Loucy (cell line): ENCODE measurements at regions not wholly inside any gene's neighbourhood (a gene's known extent, or its start where the extent isn't known, plus 50 kb on each side); places are given as distances from the start of the nearest gene placed in this dataset.

ENCODE experiments used
- H2AFZ ChIP-seq: fragments of 200-600 bp; sonication (generic); 2 replicates; pipeline ENCODE4 v1.6.0; 2016; ENCODE audit warnings: antibody characterized with exemption, mild to moderate bottlenecking, low read length, moderate library complexity
- H3F3A ChIP-seq: fragments of 200-600 bp; 2 replicates; pipeline ENCODE4 v1.6.0; 2016; ENCODE audit warnings: antibody characterized with exemption, low read depth, mild to moderate bottlenecking
- H3K27me3 ChIP-seq: fragments of 200-600 bp; sonication (generic); 2 replicates; pipeline ENCODE4 v1.6.1; 2014; ENCODE audit warnings: low read length, mild to moderate bottlenecking; ENCODE audit not compliant: insufficient read depth, poor library complexity, severe bottlenecking
- H3K36me3 ChIP-seq: fragments of 200-600 bp; sonication (generic); 2 replicates; pipeline ENCODE4 v1.6.1; 2016; ENCODE audit warnings: low read length; ENCODE audit not compliant: insufficient read depth
- H3K4me1 ChIP-seq: fragments of 200-600 bp; sonication (generic); 2 replicates; pipeline ENCODE4 v1.5.1; 2014; ENCODE audit warnings: low read length, mild to moderate bottlenecking; ENCODE audit not compliant: insufficient read depth, poor library complexity, severe bottlenecking
- H3K4me2 ChIP-seq: fragments of 200-600 bp; sonication (generic); 2 replicates; pipeline ENCODE4 v1.6.0; 2014; ENCODE audit warnings: antibody characterized with exemption, low read length, low read depth, mild to moderate bottlenecking; ENCODE audit not compliant: poor library complexity, severe bottlenecking
- H3K4me3 ChIP-seq: fragments of 200-600 bp; sonication (generic); 2 replicates; pipeline ENCODE4 v1.5.1; 2014; ENCODE audit warnings: low read length, mild to moderate bottlenecking, mixed read lengths; ENCODE audit not compliant: poor library complexity, severe bottlenecking
- H3K79me2 ChIP-seq: fragments of 200-600 bp; sonication (generic); 2 replicates; pipeline ENCODE4 v1.6.1; 2014; ENCODE audit warnings: low read length; ENCODE audit not compliant: insufficient read depth
- H3K9ac ChIP-seq: fragments of 200-600 bp; sonication (generic); 2 replicates; pipeline ENCODE4 v1.6.0; 2014; ENCODE audit warnings: mild to moderate bottlenecking, low read depth, low read length, moderate library complexity; ENCODE audit not compliant: poor library complexity, severe bottlenecking
- H3K9me2 ChIP-seq: fragments of 200-600 bp; sonication (generic); replicated peaks from 2 replicates; pipeline ENCODE4 v1.6.1; 2016; ENCODE audit warnings: low read depth, low read length, mixed read lengths
- H3K9me3 ChIP-seq: fragments of 200-600 bp; sonication (generic); 2 replicates; pipeline ENCODE4 v1.6.1; 2014; ENCODE audit warnings: mild to moderate bottlenecking, antibody characterized with exemption, low read length, low read depth; ENCODE audit not compliant: insufficient read depth
- H4K20me1 ChIP-seq: fragments of 200-600 bp; sonication (generic); 2 replicates; pipeline ENCODE4 v1.6.0; 2014; ENCODE audit warnings: antibody characterized with exemption, low read length, mild to moderate bottlenecking; ENCODE audit not compliant: insufficient read depth, poor library complexity, severe bottlenecking
- EZH2phosphoT487 ChIP-seq: fragments of 200-600 bp; IDR thresholded peaks from 2 replicates; pipeline ENCODE4 v1.6.1; 2018; ENCODE audit warnings: antibody characterized with exemption, mild to moderate bottlenecking, moderate library complexity, borderline replicate concordance
- TF ChIP-seq, protein P1 (sequence below): fragments of 200-600 bp; sonication (generic); conservative IDR thresholded peaks from 2 replicates; pipeline ENCODE4 v1.5.1; 2014; ENCODE audit warnings: mild to moderate bottlenecking, antibody characterized with exemption, low read length

DNA sequence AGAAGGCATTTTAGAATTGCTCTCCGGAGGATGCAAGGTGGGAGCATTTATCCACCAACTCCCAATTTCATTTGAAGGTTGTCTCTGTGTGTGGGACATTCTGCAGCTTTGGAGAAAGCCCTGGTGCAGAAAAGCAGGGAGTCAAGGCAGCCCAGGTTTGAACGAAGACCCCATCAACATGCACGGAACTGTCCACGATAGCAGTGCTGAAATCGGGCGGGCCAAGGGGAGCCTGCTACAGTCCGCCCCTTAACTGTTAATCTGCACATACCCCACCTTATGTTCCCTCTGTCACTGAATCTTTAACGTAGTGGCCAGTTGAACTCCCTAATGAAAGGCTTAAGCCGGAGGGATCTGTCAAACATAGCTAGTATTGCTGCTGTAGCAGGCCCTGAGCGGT lies 68.8 kb upstream of the C1orf174 start:
- Histone ChIP-seq H3K4me2 (no peak overlapping the region), H3K79me2 (no peaks in the 10 kb centered on the region), H3K27me3 (no peaks in the 10 kb centered on the region), H3K9me2 (no peaks in the 10 kb centered on the region), H3K4me3 (no peak overlapping the region), H3K9ac (no peak overlapping the region), H2AFZ (no peak overlapping the region), H4K20me1 (no peaks in the 10 kb centered on the region), H3K4me1 (no peaks in the 10 kb centered on the region), H3K36me3 (no peaks in the 10 kb centered on the region), H3K9me3 (peaks cover 8% of the 10 kb centered on the region; the same call in 1 of the 2 replicates), H3F3A (no peaks in the 10 kb centered on the region)
- TF ChIP-seq, protein P1, sequence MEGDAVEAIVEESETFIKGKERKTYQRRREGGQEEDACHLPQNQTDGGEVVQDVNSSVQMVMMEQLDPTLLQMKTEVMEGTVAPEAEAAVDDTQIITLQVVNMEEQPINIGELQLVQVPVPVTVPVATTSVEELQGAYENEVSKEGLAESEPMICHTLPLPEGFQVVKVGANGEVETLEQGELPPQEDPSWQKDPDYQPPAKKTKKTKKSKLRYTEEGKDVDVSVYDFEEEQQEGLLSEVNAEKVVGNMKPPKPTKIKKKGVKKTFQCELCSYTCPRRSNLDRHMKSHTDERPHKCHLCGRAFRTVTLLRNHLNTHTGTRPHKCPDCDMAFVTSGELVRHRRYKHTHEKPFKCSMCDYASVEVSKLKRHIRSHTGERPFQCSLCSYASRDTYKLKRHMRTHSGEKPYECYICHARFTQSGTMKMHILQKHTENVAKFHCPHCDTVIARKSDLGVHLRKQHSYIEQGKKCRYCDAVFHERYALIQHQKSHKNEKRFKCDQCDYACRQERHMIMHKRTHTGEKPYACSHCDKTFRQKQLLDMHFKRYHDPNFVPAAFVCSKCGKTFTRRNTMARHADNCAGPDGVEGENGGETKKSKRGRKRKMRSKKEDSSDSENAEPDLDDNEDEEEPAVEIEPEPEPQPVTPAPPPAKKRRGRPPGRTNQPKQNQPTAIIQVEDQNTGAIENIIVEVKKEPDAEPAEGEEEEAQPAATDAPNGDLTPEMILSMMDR, result no peak
- no peak for TF ChIP-seq EZH2phosphoT487

DNA sequence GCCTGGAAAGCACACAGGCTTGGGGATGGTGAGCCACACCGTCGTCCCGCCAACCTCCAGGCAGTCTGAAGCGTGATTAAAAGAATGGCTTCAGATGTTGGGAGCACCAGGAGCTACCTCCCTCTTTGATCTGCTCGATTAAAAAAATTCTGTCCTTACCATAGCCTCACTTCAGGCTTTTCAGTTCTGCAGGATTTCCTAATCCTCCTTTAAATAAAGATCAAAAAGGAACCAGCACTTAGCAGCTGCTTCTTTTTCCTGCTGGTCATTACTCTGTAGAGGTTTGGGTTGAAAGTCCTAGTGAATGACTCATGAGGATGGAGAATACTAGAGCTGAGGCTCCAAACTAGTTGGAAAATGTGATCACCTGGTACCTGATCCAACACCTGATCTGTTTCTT lies 71.9 kb upstream of the C1orf174 start:
- Histone ChIP-seq H3K9ac (no peak overlapping the region), H2AFZ (no peak overlapping the region), H3K4me3 (no peak overlapping the region), H3K79me2 (no peaks in the 10 kb centered on the region), H3K4me2 (no peak overlapping the region), H3F3A (no peaks in the 10 kb centered on the region), H4K20me1 (no peaks in the 10 kb centered on the region), H3K9me2 (no peaks in the 10 kb centered on the region), H3K4me1 (no peaks in the 10 kb centered on the region), H3K9me3 (peaks cover 12% of the 10 kb centered on the region; the same call in 1 of the 2 replicates), H3K27me3 (no peaks in the 10 kb centered on the region), H3K36me3 (no peaks in the 10 kb centered on the region)
- TF ChIP-seq, protein P1, result no peak
- no peak for TF ChIP-seq EZH2phosphoT487

DNA sequence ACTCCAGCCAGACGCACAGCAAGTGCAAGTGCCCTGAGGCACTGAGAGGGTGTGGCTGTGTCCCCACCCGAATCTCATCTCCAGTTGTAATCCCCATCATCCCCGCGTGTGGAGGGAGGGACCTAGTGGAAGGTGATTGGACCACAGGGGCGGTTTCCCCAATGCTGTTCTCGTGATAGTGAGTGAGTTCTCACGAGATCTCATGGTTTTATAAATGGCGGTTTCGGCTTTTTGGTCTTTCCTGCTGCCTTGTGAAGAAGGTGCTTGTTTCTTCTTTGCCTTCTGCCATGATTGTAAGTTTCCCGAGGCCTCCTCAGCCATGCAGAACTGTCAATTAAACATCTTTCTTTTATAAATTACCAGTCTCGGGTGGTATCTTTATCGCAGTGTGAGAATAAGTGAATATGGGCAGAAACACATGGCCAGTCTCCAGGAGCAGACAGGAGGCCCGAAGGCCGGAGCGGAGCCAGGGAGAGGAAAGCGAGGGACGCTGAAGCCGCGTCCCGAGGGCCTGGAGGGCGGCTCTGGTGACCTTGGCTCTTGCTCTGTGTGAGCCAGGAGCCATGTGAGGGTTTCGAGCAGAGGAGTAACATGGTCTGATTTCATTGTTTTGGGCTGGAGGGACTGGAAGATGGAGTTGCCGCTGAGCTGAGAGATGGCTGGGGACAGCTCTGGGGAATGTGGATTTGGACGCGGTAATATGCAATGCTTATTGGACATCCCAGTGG lies 76.0 kb upstream of the C1orf174 start:
- Histone ChIP-seq H3K4me1 (no peaks in the 10 kb centered on the region), H3K4me3 (no peak overlapping the region), H3F3A (no peaks in the 10 kb centered on the region), H3K36me3 (no peaks in the 10 kb centered on the region), H3K9me2 (no peaks in the 10 kb centered on the region), H3K27me3 (no peaks in the 10 kb centered on the region), H3K9me3 (peaks cover 6% of the 10 kb centered on the region; the same call in 1 of the 2 replicates), H4K20me1 (no peaks in the 10 kb centered on the region), H3K4me2 (no peak overlapping the region), H3K9ac (no peak overlapping the region), H2AFZ (no peak overlapping the region), H3K79me2 (no peaks in the 10 kb centered on the region)
- no peak for TF ChIP-seq EZH2phosphoT487
- TF ChIP-seq, protein P1, result no peak
